ENCODE measurements at regions not wholly inside any gene's neighbourhood (a gene's known extent, or its start where the extent isn't known, plus 50 kb on each side); places are given as distances from the start of the nearest gene placed in this dataset.

- TF ChIP-seq CREB1 (CRISPR knock-in tag; IDR thresholded peaks at IDR 0.05; ENCODE audit: low read depth) = no peak
- no peak for TF ChIP-seq CTCF (conservative IDR thresholded peaks at IDR 0.05; ENCODE audit: low read depth in 2 of 2)
- no peak for TF ChIP-seq EZH2phosphoT487 (IDR thresholded peaks at IDR 0.05; ENCODE audit: unreplicated experiment)
- TF ChIP-seq EZH2 (IDR thresholded peaks at IDR 0.05; ENCODE audit: low read depth, unreplicated experiment) = no peak
- no peak for TF ChIP-seq POLR2AphosphoS5 (IDR thresholded peaks at IDR 0.05; ENCODE audit: low read depth)
- TF ChIP-seq REST (IDR thresholded peaks at IDR 0.05; ENCODE audit: unreplicated experiment) = no peak
- TF ChIP-seq JUNB (IDR thresholded peaks at IDR 0.05; ENCODE audit: unreplicated experiment) = no peak
- TF ChIP-seq ZNF114 (CRISPR knock-in tag; IDR thresholded peaks at IDR 0.05) = no peak
- no peak for TF ChIP-seq ZNF462 (CRISPR knock-in tag; IDR thresholded peaks at IDR 0.05)
- TF ChIP-seq NANOG (IDR thresholded peaks at IDR 0.05; ENCODE audit: borderline replicate concordance) = no peak
- no peak for TF ChIP-seq ETS1 (IDR thresholded peaks at IDR 0.05)
- TF ChIP-seq ZNF331 (CRISPR knock-in tag; IDR thresholded peaks at IDR 0.05; ENCODE audit: low read depth) = no peak
- TF ChIP-seq STAT1 (IDR thresholded peaks at IDR 0.05; ENCODE audit: unreplicated experiment) = no peak
Measured at GRCh38 chr18:73059280-73059679, 191.5 kb upstream of the NETO1 start.

All from GM23338 (cell line).